ENCODE measurements at regions not wholly inside any gene's neighbourhood (a gene's known extent, or its start where the extent isn't known, plus 50 kb on each side); places are given as distances from the start of the nearest gene placed in this dataset.

GRCh38 chr4:3384771-3385710, 56.7 kb upstream of the HGFAC start:
- no peak for DNase-seq

- no peak for DNase-seq
These were observed 55.9 kb upstream of the HGFAC start for GRCh38 chr4:3385711-3386420.

DNA sequence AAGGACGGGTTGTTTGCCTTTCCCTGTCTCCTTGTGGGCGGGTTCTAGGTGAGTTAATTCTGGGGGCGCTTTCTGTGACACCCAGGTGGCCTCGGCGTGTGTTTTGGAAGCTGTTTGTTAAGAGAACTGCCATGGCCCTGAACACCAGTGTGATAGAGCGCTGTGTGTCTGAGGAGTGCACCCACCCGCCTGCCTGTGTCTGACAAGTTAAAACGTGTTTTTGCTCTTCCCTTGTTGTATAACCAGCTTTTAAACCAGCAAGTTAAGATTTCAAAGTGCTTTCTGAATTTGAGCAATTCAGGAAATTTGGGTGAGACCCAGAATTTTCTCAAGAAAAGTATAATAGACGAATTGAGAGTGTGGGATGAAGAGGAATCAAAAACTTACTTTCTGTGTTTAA, 55.2 kb upstream of the HGFAC start:
- no peak for DNase-seq

DNA sequence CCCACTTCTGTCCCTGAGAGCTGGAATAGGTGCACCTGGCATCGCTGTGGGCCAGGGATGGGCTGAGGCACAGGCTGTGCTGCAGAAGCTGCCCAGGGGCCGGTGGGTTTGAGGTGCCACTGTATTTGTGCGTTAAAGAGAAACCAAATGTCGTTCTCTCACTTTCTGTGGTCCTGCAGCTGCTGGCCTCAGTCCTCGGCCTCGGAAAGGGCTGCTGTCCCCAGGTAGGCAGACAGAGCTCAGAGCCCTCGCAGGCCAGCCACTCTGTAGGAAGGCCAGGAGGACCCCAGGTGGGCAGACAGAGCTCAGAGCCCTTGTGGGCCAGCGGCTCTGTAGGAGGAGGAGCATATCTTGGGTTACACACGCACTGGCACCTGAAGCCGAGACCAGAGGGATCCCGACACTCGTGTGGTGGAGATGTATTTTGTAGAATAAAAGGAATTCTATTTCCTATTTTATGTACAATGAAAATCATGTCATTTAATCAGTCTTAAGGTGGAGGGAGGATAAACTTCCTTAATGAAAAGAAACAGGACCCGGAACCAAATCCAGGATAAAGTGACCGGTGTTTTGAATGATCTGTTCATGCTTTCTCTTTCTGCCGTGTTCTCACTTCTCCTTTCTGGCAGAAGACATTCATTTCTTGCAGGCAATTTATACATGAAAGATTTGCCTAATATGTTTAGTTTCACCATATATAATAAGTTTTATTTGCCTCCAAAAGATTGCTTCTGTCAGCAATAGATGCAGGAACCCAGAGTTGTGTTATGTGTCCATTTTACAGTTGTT, 54.4 kb upstream of the HGFAC start:
- no peak for DNase-seq

DNA sequence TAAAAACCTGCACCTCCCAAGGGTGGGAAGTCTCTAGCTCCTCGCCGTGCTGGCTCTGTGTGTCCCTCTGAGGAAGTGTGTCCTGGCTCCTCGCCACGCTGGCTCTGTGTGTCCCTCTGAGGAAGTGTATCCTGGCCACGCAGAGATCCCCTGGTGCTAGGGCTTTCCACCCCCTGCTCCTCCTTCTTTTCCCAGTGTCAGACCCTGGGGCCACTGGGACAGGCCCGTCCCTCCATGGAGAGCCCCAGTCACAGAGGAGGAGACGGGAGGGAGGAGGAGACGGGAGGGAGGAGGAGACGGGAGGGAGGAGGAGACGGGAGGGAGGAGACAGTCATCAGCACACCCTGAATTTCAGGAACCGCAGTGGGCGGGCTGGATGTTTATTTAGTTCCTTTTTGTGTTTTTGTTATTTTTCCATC, 53.8 kb upstream of the HGFAC start:
- peak; percentile 13 for DNase-seq

DNA sequence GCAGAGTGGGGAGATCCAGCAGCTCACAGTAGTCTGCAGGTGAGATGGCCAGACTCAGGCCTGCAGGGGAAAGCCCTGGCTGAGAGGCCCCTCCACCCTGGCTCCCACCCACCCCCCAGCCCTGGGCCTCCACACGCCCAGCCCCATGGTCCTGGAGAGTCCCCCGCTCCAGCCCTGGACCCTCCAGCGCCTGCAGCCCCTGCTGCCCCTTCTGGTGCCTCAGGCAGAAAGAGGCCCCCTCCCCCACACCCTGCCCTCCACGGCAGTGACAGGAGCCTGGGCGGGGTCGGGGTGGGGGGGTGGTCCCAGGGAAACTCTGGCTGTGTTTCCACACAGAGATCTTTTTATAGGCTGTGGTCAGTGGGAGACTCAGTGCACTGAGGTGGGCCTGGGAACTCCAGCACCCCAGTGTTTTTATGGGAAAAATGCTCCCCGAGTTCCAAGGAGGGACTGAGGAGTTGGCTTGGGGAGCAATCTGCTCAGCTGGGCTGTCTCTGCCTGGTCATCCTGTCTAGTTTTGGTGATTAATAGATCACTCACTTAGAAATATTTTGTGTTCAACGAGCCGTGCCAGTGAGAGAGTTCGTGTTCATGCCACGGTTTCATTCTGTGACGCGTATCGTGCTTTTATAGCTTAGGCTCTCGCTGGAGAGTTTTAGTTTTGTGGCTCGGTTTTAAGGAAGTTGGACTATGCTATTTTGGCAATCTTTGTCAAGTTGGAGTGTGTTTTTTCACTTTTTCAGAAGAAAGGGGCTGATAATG, 53.1 kb upstream of the HGFAC start:
- DNase-seq: no peak

GRCh38 chr4:3389233-3390215, 52.2 kb upstream of the HGFAC start:
- DNase-seq: no peak

DNA sequence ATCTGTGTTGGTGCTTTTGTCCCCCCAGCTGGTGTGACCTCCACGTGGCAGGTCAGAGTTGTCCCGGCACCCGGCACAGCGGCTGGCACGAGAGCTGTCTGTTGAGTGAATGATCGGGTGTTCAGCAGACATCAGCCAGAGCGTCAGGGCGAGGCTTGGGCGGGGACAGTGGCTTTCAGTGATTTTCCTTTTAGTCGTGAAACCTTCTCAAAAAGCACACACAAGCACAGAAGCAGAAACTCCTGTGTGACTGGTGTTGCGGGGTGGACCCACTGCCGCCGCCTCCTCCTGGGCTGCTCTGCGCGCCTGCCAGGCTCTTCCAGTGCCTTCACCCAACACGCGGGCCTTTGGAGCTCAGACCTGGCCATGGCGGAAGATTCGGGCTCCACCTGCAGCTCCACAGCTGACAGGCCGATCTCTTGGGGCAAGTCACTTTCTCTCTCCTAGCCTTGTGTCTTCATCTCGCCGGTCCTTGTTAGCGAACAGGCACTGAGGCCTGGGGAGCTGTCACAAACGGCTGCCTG, 51.4 kb upstream of the HGFAC start:
- DNase-seq: no peak

DNA sequence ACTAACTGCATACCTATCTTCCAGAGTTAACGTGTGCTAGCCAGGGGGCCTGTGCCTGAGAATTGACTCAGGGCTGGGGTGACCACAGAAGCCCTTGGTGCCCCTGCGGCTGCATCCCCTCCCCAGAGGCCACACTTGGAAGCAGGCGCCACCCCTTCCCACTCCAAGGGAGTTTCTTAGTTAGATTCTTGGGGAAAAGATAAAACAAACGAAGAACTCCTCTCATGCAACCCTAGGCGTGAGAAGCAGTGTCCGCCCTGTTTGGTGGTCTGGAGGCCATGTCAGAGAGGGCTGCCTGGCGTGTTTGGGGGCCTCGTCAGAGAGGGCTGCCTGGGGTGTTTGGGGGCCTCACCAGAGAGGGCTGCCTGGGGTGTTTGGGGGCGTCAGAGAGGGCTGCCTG, 50.3 kb upstream of the HGFAC start:
- no peak for DNase-seq

All from CD4-positive, alpha-beta T cell treated with Interleukin-12 subunit alpha and Interleukin-12 subunit beta, for 1 hour (primary cell).